ENCODE measurements at regions not wholly inside any gene's neighbourhood (a gene's known extent, or its start where the extent isn't known, plus 50 kb on each side); places are given as distances from the start of the nearest gene placed in this dataset.

DNA sequence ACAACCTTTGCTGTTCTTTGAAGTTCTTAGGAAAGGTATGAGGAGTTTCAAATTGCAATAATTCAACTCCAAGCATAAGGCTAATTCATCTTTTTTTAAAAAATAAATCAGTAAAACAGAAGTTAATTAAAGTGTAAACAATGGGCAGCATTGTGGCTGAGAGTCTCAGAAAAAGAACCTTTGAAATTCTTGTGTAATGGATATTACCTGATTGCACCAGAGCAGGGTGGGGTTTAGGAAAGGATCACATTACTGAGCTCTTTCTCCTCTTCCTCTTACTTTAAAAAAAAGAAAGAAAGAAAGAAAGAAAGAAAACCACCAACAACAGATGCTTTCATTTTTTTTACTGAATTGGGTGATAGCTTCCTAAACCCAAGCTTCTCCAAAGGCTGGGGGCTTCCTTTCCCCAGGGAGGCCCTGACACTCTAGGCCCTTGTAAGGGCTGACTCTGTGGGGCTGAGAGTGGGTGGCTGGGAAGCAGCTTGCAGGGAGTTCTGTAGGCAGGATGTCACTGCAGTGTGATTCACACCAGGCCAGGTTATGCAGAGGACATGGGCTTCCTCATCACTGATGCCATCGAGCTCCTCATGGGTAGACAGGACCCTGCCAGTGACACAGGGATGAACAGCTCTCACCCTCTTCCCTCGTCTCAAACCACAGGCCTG lies 564.5 kb downstream of the FGF9 start:
- DNase-seq (ENCODE audit: low read depth), result no peak

DNA sequence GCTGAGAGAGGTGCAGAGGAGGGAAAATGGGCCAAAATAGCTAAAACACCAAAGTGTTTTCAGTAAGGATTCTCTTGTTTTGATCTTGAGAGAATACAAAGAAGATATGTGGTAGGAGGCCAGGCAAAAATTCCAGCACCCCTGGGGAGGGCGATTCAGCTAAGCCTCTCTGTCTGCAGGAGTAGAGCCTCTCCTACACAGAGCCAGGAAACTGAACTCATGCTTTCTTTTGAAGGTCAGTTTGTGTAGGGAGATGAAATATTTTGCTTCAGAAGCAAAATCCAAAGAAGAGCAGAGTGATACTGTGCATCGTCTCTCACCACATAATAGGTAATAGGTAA lies 565.0 kb downstream of the FGF9 start:
- TF ChIP-seq, protein P1, sequence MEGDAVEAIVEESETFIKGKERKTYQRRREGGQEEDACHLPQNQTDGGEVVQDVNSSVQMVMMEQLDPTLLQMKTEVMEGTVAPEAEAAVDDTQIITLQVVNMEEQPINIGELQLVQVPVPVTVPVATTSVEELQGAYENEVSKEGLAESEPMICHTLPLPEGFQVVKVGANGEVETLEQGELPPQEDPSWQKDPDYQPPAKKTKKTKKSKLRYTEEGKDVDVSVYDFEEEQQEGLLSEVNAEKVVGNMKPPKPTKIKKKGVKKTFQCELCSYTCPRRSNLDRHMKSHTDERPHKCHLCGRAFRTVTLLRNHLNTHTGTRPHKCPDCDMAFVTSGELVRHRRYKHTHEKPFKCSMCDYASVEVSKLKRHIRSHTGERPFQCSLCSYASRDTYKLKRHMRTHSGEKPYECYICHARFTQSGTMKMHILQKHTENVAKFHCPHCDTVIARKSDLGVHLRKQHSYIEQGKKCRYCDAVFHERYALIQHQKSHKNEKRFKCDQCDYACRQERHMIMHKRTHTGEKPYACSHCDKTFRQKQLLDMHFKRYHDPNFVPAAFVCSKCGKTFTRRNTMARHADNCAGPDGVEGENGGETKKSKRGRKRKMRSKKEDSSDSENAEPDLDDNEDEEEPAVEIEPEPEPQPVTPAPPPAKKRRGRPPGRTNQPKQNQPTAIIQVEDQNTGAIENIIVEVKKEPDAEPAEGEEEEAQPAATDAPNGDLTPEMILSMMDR (IDR thresholded peaks at IDR 0.05; ENCODE audit: control insufficient read depth, extremely low read depth, insufficient read depth), result no peak
- no peak for DNase-seq (ENCODE audit: low read depth)
- H3K4me3 ChIP-seq (ENCODE audit: low read depth, low read length), result no peak overlapping the region

More for the DNA sequence above, 564.5 kb downstream of the FGF9 start:
- H3K4me3 ChIP-seq (ENCODE audit: low read depth, low read length), result no peak overlapping the region
- TF ChIP-seq, protein P1 (IDR thresholded peaks at IDR 0.05; ENCODE audit: control insufficient read depth, extremely low read depth, insufficient read depth), result no peak

DNA sequence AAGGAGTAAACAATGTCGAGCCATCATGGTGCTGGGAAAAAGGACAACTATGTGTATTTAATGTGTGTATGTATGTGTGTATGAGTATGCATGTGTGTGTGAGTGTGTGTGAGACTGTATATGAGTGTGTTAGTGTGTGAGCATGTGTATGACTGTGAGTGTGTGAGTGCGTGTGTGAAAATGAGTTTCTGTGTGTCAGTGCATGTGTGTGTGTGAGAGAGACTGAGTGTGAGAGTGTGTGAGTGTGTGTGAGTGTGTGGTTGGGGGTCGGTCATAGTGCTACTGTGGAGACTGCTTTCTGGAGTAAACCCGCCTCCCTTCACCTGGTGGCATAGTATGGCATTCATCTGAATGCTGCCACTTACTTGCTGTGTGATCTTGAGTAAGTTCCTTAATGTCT lies 567.4 kb downstream of the FGF9 start:
- DNase-seq (ENCODE audit: low read depth), result no peak
- H3K4me3 ChIP-seq (ENCODE audit: low read depth, low read length), result no peak overlapping the region
- TF ChIP-seq, protein P1 (IDR thresholded peaks at IDR 0.05; ENCODE audit: control insufficient read depth, extremely low read depth, insufficient read depth), result no peak

DNA sequence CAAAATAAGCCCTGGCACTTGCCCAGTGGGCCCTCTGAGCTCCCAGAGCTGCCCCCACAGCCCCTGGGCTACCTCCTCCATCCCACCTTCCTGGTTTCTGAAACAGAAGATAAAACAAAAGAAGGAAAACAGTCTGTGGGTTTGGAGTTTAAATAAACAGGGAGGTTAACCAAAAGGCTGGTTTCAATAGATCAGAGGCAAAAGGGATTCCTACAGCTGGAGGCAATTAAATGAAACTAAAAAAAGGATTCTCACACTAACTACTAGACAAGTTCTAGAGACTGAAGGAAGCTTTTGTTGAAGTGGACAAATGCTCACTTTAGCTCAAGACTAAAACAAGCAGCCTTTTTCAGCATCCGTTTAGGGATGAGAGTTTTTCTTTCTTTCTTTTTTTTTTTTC lies 569.8 kb downstream of the FGF9 start:
- TF ChIP-seq, protein P1 (IDR thresholded peaks at IDR 0.05; ENCODE audit: control insufficient read depth, extremely low read depth, insufficient read depth), result no peak
- no peak for DNase-seq (ENCODE audit: low read depth)

DNA sequence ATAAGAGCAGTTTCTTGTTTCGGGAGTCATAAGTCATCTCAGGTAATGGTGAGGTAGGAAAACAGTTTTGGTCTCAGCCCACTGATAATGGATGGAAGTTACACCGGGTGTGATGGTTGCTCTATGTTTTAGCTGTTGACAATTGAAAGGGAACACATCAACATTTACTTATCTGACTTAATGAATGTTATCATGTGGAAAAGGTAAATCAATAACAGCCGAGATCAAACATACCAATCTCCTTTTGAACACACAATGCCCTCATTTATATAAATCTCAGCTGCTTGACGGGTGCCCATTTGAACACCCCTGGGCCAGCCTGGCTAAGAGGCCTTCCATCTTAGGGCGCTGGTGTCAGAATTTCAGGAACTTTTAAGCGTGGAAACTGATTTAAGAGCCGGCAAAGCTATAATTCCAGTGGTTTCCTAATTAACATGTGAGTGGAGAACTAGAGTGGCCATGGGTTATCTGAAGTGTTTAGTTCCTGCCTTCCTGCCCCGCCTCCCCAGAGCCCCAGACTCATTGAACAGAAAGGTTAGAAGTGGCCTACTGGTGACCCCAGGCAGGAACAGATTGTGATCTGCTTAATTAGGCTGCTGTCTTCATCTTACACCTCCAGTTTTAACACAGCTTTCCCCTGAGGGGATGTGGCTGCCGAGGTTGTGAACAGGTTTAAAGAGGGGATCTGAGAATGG lies 572.7 kb downstream of the FGF9 start:
- no peak for DNase-seq (ENCODE audit: low read depth)
- no peak overlapping the region for H3K4me3 ChIP-seq (ENCODE audit: low read depth, low read length)
- TF ChIP-seq, protein P1 (IDR thresholded peaks at IDR 0.05; ENCODE audit: control insufficient read depth, extremely low read depth, insufficient read depth), result no peak

More for the DNA sequence above, 569.8 kb downstream of the FGF9 start:
- no peak overlapping the region for H3K4me3 ChIP-seq (ENCODE audit: low read depth, low read length)

DNA sequence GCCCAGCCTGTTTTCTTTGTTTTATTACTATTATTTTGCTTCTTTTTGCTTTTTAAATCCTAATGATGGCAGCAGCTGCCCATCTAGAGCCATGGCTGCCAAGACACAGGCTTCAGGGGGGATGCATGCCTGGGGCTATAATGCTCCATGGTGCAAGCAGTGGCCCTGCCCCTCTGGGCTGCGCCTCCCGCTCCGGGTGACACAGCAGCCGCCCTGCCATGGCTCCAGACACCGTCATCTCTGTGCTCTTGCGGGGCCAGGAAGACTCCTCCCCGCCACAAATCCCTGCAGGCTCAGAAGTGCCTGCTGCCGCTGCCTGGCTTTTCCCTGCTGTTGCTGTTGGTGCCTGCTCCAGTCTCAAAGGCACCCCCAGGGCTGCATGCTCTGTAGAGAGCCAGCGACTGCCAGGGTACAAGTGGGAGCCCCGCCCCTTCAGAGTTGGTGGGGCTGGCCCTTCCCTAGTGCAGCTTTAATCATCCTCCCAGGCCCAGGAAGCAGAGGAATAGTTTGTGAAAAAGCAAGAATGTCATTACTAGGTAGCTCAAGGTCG lies 581.5 kb downstream of the FGF9 start:
- DNase-seq (ENCODE audit: low read depth), result no peak
- H3K4me3 ChIP-seq (ENCODE audit: low read depth, low read length), result no peak overlapping the region
- TF ChIP-seq, protein P1 (IDR thresholded peaks at IDR 0.05; ENCODE audit: control insufficient read depth, extremely low read depth, insufficient read depth), result no peak
